ENCODE measurements at regions not wholly inside any gene's neighbourhood (a gene's known extent, or its start where the extent isn't known, plus 50 kb on each side); places are given as distances from the start of the nearest gene placed in this dataset.
A peak's percentile ranks its signal among the peaks of the same experiment; 100 is the strongest.

- no peak overlapping the region for H3K4me2 ChIP-seq
- no peak overlapping the region for H2AFZ ChIP-seq (ENCODE audit: low read depth)
- 16% methylated on average over 2 of the region's 2 CpGs for WGBS (ENCODE audit: low lambda C conversion rate)
- H3F3A ChIP-seq (replicated peaks; ENCODE audit: insufficient read depth) = no peaks in the 10 kb centered on the region
- POLR2A ChIA-PET = no interaction called here
- CTCF ChIA-PET = no interaction called here
- H3K9me3 ChIP-seq = no peaks in the 10 kb centered on the region
- H3K4me1 ChIP-seq (ENCODE audit: control insufficient read depth in 1 of 2, insufficient read depth in 2 of 2, low read depth in 1 of 2, low read length in 1 of 2) = no peaks in the 10 kb centered on the region
- no peaks in the 10 kb centered on the region for H3K79me2 ChIP-seq (ENCODE audit: insufficient read depth)
- no peak overlapping the region for H3K9ac ChIP-seq
- no peaks in the 10 kb centered on the region for H4K20me1 ChIP-seq (ENCODE audit: insufficient read depth)
- no peaks in the 10 kb centered on the region for H3K36me3 ChIP-seq (replicated peaks in 1 of 2; ENCODE audit: control insufficient read depth in 1 of 2, insufficient read depth in 2 of 2, low read length in 1 of 2)
- H3K4me3 ChIP-seq (ENCODE audit: low read depth in 2 of 2, low read length in 1 of 2) = no peak overlapping the region
- H3K27ac ChIP-seq (ENCODE audit: low read depth in 2 of 2, low read length in 1 of 2) = no peak overlapping the region
- H3K27me3 ChIP-seq (ENCODE audit: insufficient read depth) = no peaks in the 10 kb centered on the region
- TF ChIP-seq TCF12 (IDR thresholded peaks at IDR 0.05) = peak; percentile 62
- 0 out of 2 replicates have a peak, but pooled peaks have one; percentile 20 for TF ChIP-seq JUND (IDR thresholded peaks at IDR 0.05)
- TF ChIP-seq PBX3 (IDR thresholded peaks at IDR 0.05) = peak; percentile 59; the same call in 1 of the 2 replicates
- TF ChIP-seq RFX5 (IDR thresholded peaks at IDR 0.05; ENCODE audit: low read length) = no peak
- peak; percentile 25; the same call in 1 of the 2 replicates for TF ChIP-seq NFIC (IDR thresholded peaks at IDR 0.05; ENCODE audit: borderline replicate concordance)
- TF ChIP-seq ELF1 (IDR thresholded peaks at IDR 0.05) = no peak
- no peak for TF ChIP-seq NRF1 (IDR thresholded peaks at IDR 0.05; ENCODE audit: low read depth, low read length)
- no peak for DNase-seq
- H3K9me2 ChIP-seq = no peaks in the 10 kb centered on the region
Measured at GRCh38 chr2:66370824-66371223, 64.1 kb upstream of the MEIS1 start.

GRCh38 chr2:66366619-66367018 lies 68.3 kb upstream of the MEIS1 start:
- ChIA-PET CTCF (interaction anchor here (1.1 kb wide), 1 partner anchor 9 kb away, joined by 3 read pairs; no protein-coding TSS in a partner anchor), POLR2A (no interaction called here)
- no peak overlapping the region for H3K4me2 ChIP-seq
- H3K27ac ChIP-seq (ENCODE audit: low read depth in 2 of 2, low read length in 1 of 2) = no peak overlapping the region
- no peak overlapping the region for H3K4me3 ChIP-seq (ENCODE audit: low read depth in 2 of 2, low read length in 1 of 2)
- H2AFZ ChIP-seq (ENCODE audit: low read depth) = no peak overlapping the region
- H4K20me1 ChIP-seq (ENCODE audit: insufficient read depth) = no peaks in the 10 kb centered on the region
- 39% methylated on average over 2 of the region's 2 CpGs for WGBS (ENCODE audit: low lambda C conversion rate)
- H3K27me3 ChIP-seq (ENCODE audit: insufficient read depth) = no peaks in the 10 kb centered on the region
- TF ChIP-seq FOXJ3 (CRISPR knock-in tag; IDR thresholded peaks at IDR 0.05) = no peak
- TF ChIP-seq MXI1 (IDR thresholded peaks at IDR 0.05; ENCODE audit: low read depth, low read length) = no peak
- no peak for TF ChIP-seq CHD2 (IDR thresholded peaks at IDR 0.05; ENCODE audit: low read length, partially characterized antibody)
- no peak for TF ChIP-seq GABPA (IDR thresholded peaks at IDR 0.05; ENCODE audit: low read depth)
- TF ChIP-seq TAF1 (IDR thresholded peaks at IDR 0.05; ENCODE audit: borderline replicate concordance, low read depth, low read length) = no peak
- no peak for TF ChIP-seq POLR2AphosphoS5 (IDR thresholded peaks at IDR 0.05; ENCODE audit: low read depth, low read length)
- TF ChIP-seq MAX (IDR thresholded peaks at IDR 0.05; ENCODE audit: low read depth) = no peak
- TF ChIP-seq TEAD4 (IDR thresholded peaks at IDR 0.05; ENCODE audit: borderline replicate concordance, insufficient read depth) = no peak
- TF ChIP-seq JUND (IDR thresholded peaks at IDR 0.05) = no peak
- no peak for TF ChIP-seq FOXM1 (IDR thresholded peaks at IDR 0.05; ENCODE audit: low read depth)
- TF ChIP-seq IRF3 (IDR thresholded peaks at IDR 0.05; ENCODE audit: low read depth, low read length) = no peak
- TF ChIP-seq REST (IDR thresholded peaks at IDR 0.05; ENCODE audit: low read depth, low read length) = no peak
- TF ChIP-seq ELF1 (IDR thresholded peaks at IDR 0.05) = no peak
- no peak for TF ChIP-seq EZH2phosphoT487 (IDR thresholded peaks at IDR 0.05; ENCODE audit: borderline replicate concordance, low read depth)
- H3K36me3 ChIP-seq (replicated peaks in 1 of 2; ENCODE audit: control insufficient read depth in 1 of 2, insufficient read depth in 2 of 2, low read length in 1 of 2) = no peaks in the 10 kb centered on the region
- no peaks in the 10 kb centered on the region for H3K79me2 ChIP-seq (ENCODE audit: insufficient read depth)
- peaks cover 0 to 3% of the 10 kb centered on the region in 2 experiments; a peak in 2 of 4 replicates for H3K4me1 ChIP-seq (ENCODE audit: control insufficient read depth in 1 of 2, insufficient read depth in 2 of 2, low read depth in 1 of 2, low read length in 1 of 2)
- H3K9me2 ChIP-seq = no peaks in the 10 kb centered on the region
- no peak for DNase-seq
- no peaks in the 10 kb centered on the region for H3F3A ChIP-seq (replicated peaks; ENCODE audit: insufficient read depth)
- H3K9me3 ChIP-seq = no peaks in the 10 kb centered on the region
- no peak overlapping the region for H3K9ac ChIP-seq
